NCI-H187 (cell line): ENCODE measurements at regions not wholly inside any gene's neighbourhood (a gene's known extent, or its start where the extent isn't known, plus 50 kb on each side); places are given as distances from the start of the nearest gene placed in this dataset.

ENCODE experiments used
- DNase-seq, 2 experiments: peaks; one replicate each; lab custom pipeline; 2025; lab: John Stamatoyannopoulos, UW

GRCh38 chr2:3115301-3116042, 262.1 kb downstream of the EIPR1 start:
- no peak for DNase-seq

DNA sequence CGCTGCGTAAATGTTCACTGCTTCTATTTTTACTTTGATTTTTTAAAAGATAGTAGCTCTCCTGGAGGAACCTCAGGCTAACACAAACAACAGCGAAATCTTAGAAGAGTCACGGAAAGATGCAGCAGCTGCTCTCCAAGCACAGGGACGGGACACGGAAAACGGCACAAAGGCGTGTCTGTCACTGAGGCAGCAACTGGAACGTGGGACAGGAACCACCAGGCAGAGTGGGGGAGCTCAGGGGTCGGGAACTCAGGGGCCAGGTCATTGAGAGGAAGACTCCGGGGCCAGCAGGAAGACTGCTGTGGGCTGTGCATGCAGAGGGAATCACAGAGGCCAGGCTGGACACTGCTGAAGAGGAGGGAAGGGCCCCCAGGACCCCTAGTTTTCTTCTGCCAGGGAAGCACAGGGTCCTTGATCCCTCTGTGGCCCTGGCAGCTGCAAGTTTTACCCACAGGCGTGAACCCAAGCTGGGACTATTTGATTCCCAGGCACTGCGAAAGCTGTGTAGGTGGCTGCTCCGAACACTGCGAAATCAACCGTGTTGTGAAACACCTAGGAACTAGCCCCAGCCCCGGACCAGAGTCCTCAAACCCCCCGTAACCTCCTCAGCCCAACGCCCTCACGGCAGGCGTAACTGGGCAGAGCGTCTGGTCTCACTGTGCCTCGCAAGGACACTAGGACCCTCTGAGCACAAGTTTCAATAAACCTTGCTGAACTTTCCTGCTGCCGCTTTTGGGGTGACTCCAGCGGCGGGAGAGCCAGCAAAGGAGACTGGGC, 263.0 kb downstream of the EIPR1 start:
- DNase-seq: no peak

DNA sequence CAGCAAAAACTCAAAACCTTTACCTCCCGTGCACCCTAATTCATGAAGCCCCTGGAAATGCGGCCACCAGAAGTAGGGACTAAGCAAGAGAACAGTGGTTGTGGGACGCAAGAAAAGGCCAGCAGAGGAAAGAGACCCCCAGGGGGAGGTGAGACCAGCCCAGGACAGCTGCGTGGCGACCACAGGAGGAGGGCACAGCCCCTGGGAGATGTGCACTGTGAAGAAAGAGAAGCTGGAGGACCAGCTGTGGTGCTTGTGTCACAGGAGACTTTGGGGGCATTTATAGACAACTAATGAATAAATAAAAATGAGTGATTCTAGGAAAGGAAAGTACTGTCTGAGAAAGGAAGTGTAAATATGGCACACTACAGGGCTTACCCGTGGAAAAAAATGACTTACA, 263.8 kb downstream of the EIPR1 start:
- no peak for DNase-seq

- DNase-seq: no peak
Observed at GRCh38 chr2:3113122-3113521, 264.5 kb downstream of the EIPR1 start.

DNA sequence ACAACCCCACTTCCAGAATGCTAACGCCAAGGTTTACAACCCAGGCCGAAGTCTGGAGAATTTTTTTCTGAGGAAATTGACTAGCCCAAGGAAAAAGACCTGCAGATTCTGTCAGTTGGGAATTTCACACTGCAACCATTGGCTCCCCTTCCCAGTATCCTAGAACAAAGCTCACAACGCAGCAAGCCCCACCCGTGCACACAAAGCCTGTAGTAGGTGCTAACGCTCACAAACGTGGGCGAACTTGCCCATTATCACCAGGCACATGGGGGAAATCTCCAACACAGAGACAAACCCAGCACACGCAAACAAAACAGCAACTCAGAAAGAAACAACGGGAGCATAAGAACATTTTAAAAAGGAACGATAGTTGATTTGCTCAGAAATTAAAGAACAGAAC, 265.1 kb downstream of the EIPR1 start:
- DNase-seq: no peak

GRCh38 chr2:3112131-3112530, 265.5 kb downstream of the EIPR1 start:
- DNase-seq: no peak

DNA sequence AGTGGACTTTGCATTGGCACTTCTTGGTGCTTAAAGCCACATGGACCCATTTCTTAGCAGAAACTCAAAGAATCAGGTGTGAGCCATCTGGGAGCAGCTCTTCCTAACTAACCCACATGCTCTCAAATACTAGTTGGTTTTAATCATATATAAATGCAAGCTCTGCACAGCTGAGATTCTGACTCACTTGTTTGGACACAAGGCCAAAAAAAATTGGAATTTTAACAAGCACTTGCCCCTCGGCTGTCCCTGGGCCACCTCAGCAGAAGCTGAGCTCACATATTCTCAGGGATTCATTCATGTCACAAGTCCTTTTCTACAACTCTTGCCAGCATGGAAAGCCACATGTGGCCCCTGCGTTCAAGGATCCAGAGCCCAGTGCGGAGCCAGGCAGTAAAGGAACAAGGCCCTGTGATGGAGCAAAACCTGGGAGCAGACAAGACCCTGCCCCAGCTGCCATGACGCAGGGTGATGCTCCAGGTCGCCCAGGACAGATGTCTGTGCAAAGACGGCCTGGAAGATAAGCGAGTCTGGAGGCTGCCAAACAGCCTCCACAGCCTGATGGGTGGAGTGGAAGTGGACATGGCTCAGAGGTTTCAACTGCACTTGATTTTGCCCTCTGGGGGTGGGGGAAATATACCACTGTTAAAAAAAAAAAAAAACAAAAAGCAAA, 266.5 kb downstream of the EIPR1 start:
- DNase-seq: no peak

- DNase-seq: no peak
Observed at GRCh38 chr2:3110555-3110954, 267.1 kb downstream of the EIPR1 start.

DNA sequence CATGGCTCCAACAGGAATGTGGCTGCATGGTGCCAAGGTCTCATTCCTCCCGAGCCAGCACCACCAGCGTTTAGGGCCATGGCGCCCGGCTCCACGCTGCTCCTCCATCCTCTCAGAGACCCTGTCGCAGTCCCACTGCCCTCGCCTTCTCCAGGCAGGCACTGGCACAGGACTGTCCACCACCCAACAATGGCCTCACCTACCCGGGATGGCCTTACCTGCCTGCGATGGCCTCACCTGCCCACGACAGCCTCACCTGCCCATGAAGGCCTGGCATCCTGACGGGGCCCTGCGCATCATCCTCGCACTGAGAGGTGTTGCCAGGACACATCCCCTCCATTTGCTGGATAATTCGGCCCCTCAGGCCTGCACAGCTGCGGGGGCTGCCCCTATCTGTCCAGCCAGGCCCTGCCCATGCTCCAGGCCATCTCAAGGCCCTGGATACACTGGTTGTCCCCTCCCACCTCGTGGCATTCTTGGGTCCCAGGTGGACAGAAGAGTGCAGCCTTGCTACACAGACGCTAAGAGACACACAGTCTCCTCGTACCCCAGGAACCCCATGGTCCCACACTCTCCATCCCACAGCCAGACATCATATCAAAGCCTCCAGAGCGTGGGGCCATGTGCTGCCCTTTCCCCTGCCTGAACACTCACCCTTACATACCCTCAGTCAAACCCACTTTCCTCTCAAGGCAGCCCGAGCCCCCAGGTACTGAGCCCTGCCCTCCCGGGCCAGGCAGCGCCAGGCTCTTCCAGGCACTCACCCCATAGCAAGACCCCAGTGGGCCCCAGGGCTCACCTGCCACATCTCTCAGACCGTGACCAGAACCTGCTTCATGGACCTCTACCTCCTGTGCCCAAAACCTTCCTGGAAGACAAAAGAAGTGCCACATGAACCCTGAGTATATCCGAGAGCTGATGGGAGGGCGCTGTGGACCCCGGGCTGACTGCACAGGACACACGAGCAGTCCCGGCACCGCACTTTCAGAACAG, 268.6 kb downstream of the EIPR1 start:
- DNase-seq: no peak

- DNase-seq: no peak
Observed at GRCh38 chr2:3108105-3108504, 269.5 kb downstream of the EIPR1 start.

- no peak for DNase-seq
Observed at GRCh38 chr2:3107567-3107966, 270.1 kb downstream of the EIPR1 start.

DNA sequence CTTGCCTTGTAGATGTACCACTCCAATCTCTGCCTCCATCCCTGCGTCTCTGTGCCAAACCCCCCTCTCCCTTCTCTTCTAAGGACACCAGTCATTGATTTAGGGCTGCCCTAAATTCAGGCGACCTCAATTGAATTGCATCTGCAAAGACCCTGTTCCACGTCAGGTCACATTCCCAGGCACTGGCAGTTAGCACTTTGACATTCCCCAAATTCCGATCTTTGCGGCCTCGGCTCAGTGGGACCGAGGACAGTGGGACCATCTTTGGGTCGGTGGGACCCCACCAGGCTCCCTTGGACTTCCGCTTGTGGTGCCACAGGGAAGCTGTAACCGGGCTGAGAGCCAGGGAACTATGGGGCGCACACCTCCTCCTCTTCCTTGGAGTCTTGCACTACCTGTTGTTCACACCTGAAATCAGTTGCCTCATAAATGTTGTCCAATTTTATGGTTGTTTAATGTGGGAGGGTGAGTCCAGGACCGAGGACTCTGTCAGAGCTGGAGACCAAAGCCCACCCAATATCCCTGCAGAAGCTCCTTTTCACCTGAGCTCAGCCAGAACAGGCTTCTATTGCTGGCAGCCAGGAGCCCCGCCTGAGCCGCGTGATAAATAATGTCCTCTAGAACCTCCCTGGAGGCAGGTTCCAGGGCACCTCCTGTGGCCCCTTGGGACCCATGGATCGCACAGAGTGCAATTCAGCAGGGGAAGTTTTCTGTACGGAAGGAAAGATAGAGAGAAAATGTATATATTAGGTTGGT, 271.6 kb downstream of the EIPR1 start:
- no peak for DNase-seq

- DNase-seq: peak in 1 of 2 experiments; percentile 80
Observed at GRCh38 chr2:3104958-3105813, 272.4 kb downstream of the EIPR1 start.

DNA sequence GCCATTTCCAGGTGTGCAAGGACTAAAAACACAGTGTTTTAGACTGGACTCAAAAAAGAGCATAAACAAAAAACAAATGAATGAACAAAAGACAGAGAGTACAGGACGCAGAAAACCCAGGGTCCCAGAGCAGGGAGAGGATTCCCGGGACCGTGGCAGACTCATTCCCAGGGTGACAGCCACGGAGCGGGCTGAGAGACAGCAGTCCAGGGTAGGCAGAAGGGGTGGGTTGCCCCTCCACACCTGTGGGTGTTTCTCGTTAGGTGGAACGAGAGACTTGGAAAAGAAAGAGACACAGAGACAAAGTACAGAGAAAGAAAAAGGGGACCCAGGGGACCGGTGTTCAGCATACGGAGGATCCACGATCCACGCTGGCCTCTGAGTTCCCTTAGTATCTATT, 273.4 kb downstream of the EIPR1 start:
- no peak for DNase-seq

DNA sequence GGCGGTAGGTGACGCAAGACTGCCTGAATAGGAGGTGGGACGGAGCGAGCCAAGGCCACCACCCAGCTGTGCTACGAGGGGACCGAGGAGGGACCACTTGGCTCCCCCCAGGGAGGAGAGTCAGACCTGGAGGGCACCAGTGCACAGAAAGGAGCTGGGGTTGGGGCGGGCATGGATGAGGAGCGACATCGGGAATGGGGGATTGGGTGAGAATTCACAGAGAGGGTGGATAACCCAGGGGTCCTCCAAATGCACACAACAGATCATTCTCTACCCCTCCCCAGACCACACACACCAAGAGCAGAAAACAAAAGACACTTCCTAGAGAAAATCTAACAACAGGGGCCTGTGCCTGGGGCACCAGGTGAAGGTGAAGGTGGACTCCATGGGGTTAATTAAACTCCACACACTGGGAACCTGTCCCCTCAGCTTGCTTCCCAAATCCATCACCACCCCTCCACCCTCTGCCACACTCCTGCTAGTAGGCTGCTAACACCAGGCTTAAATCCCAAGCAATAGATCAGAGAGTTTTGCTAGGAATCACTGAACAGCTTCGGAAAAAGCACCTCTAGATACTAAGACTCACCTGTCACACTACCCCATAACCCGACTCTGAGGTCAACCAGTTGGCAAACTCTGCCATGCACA, 274.6 kb downstream of the EIPR1 start:
- DNase-seq: no peak

- no peak for DNase-seq
Observed at GRCh38 chr2:3102081-3102921, 275.3 kb downstream of the EIPR1 start.

GRCh38 chr2:3101016-3101942, 276.3 kb downstream of the EIPR1 start:
- DNase-seq: no peak
